HEK293 (cell line): ENCODE measurements at regions not wholly inside any gene's neighbourhood (a gene's known extent, or its start where the extent isn't known, plus 50 kb on each side); places are given as distances from the start of the nearest gene placed in this dataset.

ENCODE experiments used
- CTCF ChIA-PET: fragments of 350-600 bp; formaldehyde crosslinking; extraction: SDS; loops from one replicate; lab custom pipeline; 2021; ENCODE audit warnings: antibody characterized with exemption; lab: Yijun Ruan, JAX
- POLR2A ChIA-PET: fragments of 300-600 bp; formaldehyde crosslinking; extraction: SDS; loops from one replicate; lab custom pipeline; 2020; ENCODE audit warnings: antibody characterized with exemption, inconsistent platforms; lab: Yijun Ruan, JAX
- H3K27ac ChIP-seq: fragments of 200-500 bp; sonication (Bioruptor generic); 2 replicates; pipeline ENCODE4 v1.5.1; 2014; ENCODE audit warnings: low read depth, low read length, control low read depth, inconsistent platforms; ENCODE audit errors: extremely low read depth
- H3K36me3 ChIP-seq, 2 experiments: fragments of 200-500 bp in 1 of 2; sonication (Bioruptor generic) in 1 of 2; 1 replicate in 1 of 2; 2 replicates in 1 of 2; pipeline ENCODE4 v1.5.1; 2014 to 2017; ENCODE audit warnings: inconsistent platforms in 2 of 2, low read length in 2 of 2; ENCODE audit not compliant: control insufficient read depth in 2 of 2, insufficient read depth in 1 of 2
- H3K4me1 ChIP-seq: fragments of 200-500 bp; sonication (Bioruptor generic); 2 replicates; pipeline ENCODE4 v1.5.1; 2014; ENCODE audit warnings: mild to moderate bottlenecking, low read length, inconsistent platforms; ENCODE audit not compliant: control insufficient read depth, insufficient read depth
- H3K4me3 ChIP-seq: 2 replicates; pipeline ENCODE4 v1.5.1; 2011; ENCODE audit warnings: low read depth, mild to moderate bottlenecking, control low read depth, low read length, moderate library complexity
- H3K9me3 ChIP-seq: fragments of 200-500 bp; sonication (Bioruptor generic); 2 replicates; pipeline ENCODE4 v1.5.1; 2014; ENCODE audit warnings: low read depth, low read length, inconsistent platforms; ENCODE audit not compliant: control insufficient read depth, insufficient read depth
- KLF10 ChIP-seq: fragments of 450-650 bp; IDR thresholded peaks from 2 replicates; pipeline ENCODE4 v1.5.1; 2018; ENCODE audit warnings: missing biosample characterization, mild to moderate bottlenecking, missing genetic modification characterization
- REPIN1 ChIP-seq: fragments of 450-650 bp; formaldehyde crosslinking; IDR thresholded peaks from 2 replicates; pipeline ENCODE4 v1.5.1; 2017; ENCODE audit warnings: missing biosample characterization, missing genetic modification characterization, low read depth
- SCRT1 ChIP-seq: fragments of 450-650 bp; formaldehyde crosslinking; IDR thresholded peaks from 2 replicates; pipeline ENCODE4 v1.5.1; 2016; ENCODE audit warnings: missing biosample characterization, missing genetic modification characterization, borderline replicate concordance
- ZBTB26 ChIP-seq: fragments of 450-650 bp; formaldehyde crosslinking; optimal IDR thresholded peaks from 2 replicates; pipeline ENCODE3; 2016; ENCODE audit warnings: missing biosample characterization, mild to moderate bottlenecking, missing genetic modification characterization
- ZBTB48 ChIP-seq: fragments of 450-650 bp; formaldehyde crosslinking; IDR thresholded peaks from 2 replicates; pipeline ENCODE4 v1.5.1; 2016; ENCODE audit warnings: missing biosample characterization, missing genetic modification characterization
- ZFHX2 ChIP-seq: fragments of 450-650 bp; formaldehyde crosslinking; conservative IDR thresholded peaks from 2 replicates; pipeline ENCODE4 v1.5.1; 2016; ENCODE audit warnings: missing biosample characterization, missing genetic modification characterization
- ZNF223 ChIP-seq: fragments of 450-650 bp; formaldehyde crosslinking; IDR thresholded peaks from 2 replicates; pipeline ENCODE4 v1.5.1; 2016; ENCODE audit warnings: missing biosample characterization, missing genetic modification characterization
- ZNF529 ChIP-seq: fragments of 450-650 bp; formaldehyde crosslinking; IDR thresholded peaks from 2 replicates; pipeline ENCODE4 v1.5.1; 2017; ENCODE audit warnings: missing genetic modification characterization, missing biosample characterization; ENCODE audit not compliant: insufficient replicate concordance
- TF ChIP-seq, protein P1 (sequence below): fragments of 450-650 bp; formaldehyde crosslinking; IDR thresholded peaks from 2 replicates; pipeline ENCODE4 v1.5.1; 2016; ENCODE audit warnings: missing biosample characterization, missing genetic modification characterization
- TF ChIP-seq, protein P2 (sequence below): fragments of 450-650 bp; formaldehyde crosslinking; IDR thresholded peaks from 2 replicates; pipeline ENCODE4 v1.5.1; 2017; ENCODE audit warnings: missing biosample characterization, mild to moderate bottlenecking, missing genetic modification characterization, moderate library complexity
- TF ChIP-seq, protein P3 (sequence below): fragments of 450-650 bp; formaldehyde crosslinking; IDR thresholded peaks from 2 replicates; pipeline ENCODE4 v1.5.1; 2016; ENCODE audit warnings: missing biosample characterization, missing genetic modification characterization
- TF ChIP-seq, protein P4 (sequence below): fragments of 450-650 bp; formaldehyde crosslinking; conservative IDR thresholded peaks from 2 replicates; pipeline ENCODE4 v1.5.1; 2016; ENCODE audit warnings: low read depth, missing biosample characterization, missing genetic modification characterization

DNA sequence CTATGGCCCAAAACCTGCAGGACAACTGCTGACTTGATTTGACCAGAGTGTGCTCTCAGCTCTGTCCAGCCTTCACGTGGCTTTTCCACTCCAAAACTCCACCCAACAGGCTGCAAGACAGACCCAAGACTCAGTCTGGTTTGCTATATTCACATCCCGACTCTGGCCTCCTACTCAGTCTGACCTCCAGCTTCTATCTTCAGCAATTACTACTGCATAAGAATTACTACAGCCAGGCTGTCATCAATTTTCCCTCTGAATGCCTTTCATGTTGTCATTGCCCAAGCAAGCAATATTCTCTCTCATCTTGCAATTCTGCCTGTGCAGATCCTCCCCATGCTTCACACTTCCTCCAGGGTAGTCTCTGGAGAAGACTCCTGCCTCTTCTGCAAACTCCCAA lies 53.6 kb upstream of the GYPC start:
- ChIA-PET POLR2A (no interaction called here), CTCF (no interaction called here)
- TF ChIP-seq, protein P1, sequence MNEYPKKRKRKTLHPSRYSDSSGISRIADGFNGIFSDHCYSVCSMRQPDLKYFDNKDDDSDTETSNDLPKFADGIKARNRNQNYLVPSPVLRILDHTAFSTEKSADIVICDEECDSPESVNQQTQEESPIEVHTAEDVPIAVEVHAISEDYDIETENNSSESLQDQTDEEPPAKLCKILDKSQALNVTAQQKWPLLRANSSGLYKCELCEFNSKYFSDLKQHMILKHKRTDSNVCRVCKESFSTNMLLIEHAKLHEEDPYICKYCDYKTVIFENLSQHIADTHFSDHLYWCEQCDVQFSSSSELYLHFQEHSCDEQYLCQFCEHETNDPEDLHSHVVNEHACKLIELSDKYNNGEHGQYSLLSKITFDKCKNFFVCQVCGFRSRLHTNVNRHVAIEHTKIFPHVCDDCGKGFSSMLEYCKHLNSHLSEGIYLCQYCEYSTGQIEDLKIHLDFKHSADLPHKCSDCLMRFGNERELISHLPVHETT (tag by site-specific recombination), result no peak
- no peak for TF ChIP-seq ZNF529 (tag by site-specific recombination)
- TF ChIP-seq, protein P2, sequence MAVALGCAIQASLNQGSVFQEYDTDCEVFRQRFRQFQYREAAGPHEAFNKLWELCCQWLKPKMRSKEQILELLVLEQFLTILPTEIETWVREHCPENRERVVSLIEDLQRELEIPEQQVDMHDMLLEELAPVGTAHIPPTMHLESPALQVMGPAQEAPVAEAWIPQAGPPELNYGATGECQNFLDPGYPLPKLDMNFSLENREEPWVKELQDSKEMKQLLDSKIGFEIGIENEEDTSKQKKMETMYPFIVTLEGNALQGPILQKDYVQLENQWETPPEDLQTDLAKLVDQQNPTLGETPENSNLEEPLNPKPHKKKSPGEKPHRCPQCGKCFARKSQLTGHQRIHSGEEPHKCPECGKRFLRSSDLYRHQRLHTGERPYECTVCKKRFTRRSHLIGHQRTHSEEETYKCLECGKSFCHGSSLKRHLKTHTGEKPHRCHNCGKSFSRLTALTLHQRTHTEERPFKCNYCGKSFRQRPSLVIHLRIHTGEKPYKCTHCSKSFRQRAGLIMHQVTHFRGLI (tag by site-specific recombination), result no peak
- TF ChIP-seq ZFHX2 (tag by site-specific recombination), result no peak
- TF ChIP-seq ZBTB48 (tag by site-specific recombination), result no peak
- no peak for TF ChIP-seq ZBTB26 (tag by site-specific recombination)
- TF ChIP-seq SCRT1 (tag by site-specific recombination), result no peak
- TF ChIP-seq ZNF223 (tag by site-specific recombination), result no peak
- TF ChIP-seq, protein P3, sequence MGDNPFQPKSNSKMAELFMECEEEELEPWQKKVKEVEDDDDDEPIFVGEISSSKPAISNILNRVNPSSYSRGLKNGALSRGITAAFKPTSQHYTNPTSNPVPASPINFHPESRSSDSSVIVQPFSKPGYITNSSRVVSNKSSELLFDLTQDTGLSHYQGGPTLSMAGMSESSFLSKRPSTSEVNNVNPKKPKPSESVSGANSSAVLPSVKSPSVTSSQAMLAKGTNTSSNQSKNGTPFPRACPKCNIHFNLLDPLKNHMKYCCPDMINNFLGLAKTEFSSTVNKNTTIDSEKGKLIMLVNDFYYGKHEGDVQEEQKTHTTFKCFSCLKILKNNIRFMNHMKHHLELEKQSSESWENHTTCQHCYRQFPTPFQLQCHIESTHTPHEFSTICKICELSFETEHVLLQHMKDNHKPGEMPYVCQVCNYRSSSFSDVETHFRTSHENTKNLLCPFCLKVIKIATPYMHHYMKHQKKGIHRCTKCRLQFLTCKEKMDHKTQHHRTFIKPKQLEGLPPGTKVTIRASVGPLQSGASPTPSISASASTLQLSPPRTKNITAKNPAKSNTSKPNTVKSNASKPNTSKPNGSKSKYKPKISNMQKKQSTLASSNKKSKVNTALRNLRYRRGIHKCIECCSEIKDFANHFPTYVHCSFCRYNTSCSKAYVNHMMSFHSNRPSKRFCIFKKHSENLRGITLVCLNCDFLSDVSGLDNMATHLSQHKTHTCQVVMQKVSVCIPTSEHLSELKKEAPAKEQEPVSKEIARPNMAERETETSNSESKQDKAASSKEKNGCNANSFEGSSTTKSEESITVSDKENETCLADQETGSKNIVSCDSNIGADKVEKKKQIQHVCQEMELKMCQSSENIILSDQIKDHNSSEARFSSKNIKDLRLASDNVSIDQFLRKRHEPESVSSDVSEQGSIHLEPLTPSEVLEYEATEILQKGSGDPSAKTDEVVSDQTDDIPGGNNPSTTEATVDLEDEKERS (tag by site-specific recombination), result no peak
- TF ChIP-seq REPIN1 (tag by site-specific recombination), result no peak
- TF ChIP-seq, protein P4, sequence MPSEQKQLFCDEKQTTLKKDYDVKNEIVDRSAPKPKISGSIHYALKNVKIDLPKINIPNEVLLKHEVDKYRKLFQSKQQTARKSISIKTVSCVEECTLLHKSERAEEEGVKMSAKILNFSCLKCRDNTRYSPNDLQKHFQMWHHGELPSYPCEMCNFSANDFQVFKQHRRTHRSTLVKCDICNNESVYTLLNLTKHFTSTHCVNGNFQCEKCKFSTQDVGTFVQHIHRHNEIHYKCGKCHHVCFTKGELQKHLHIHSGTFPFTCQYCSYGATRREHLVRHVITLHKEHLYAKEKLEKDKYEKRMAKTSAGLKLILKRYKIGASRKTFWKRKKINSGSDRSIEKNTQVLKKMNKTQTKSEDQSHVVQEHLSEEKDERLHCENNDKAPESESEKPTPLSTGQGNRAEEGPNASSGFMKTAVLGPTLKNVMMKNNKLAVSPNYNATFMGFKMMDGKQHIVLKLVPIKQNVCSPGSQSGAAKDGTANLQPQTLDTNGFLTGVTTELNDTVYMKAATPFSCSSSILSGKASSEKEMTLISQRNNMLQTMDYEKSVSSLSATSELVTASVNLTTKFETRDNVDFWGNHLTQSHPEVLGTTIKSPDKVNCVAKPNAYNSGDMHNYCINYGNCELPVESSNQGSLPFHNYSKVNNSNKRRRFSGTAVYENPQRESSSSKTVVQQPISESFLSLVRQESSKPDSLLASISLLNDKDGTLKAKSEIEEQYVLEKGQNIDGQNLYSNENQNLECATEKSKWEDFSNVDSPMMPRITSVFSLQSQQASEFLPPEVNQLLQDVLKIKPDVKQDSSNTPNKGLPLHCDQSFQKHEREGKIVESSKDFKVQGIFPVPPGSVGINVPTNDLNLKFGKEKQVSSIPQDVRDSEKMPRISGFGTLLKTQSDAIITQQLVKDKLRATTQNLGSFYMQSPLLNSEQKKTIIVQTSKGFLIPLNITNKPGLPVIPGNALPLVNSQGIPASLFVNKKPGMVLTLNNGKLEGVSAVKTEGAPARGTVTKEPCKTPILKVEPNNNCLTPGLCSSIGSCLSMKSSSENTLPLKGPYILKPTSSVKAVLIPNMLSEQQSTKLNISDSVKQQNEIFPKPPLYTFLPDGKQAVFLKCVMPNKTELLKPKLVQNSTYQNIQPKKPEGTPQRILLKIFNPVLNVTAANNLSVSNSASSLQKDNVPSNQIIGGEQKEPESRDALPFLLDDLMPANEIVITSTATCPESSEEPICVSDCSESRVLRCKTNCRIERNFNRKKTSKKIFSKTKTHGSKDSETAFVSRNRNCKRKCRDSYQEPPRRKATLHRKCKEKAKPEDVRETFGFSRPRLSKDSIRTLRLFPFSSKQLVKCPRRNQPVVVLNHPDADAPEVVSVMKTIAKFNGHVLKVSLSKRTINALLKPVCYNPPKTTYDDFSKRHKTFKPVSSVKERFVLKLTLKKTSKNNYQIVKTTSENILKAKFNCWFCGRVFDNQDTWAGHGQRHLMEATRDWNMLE (tag by site-specific recombination), result no peak
- TF ChIP-seq KLF10, result no peak

More for the DNA sequence above, 53.6 kb upstream of the GYPC start:
- H3K27ac ChIP-seq, result no peak overlapping the region
- no peaks in the 10 kb centered on the region for H3K4me1 ChIP-seq
- no peak overlapping the region for H3K4me3 ChIP-seq
- no peaks in the 10 kb centered on the region for H3K36me3 ChIP-seq
- H3K9me3 ChIP-seq, result no peaks in the 10 kb centered on the region
